GM23338 (cell line): ENCODE measurements at regions not wholly inside any gene's neighbourhood (a gene's known extent, or its start where the extent isn't known, plus 50 kb on each side); places are given as distances from the start of the nearest gene placed in this dataset.

ENCODE experiments used
- JUNB ChIP-seq: IDR thresholded peaks from one replicate; pipeline ENCODE4 v1.6.1; 2016; ENCODE audit warnings: antibody characterized with exemption; ENCODE audit not compliant: unreplicated experiment
- NANOG ChIP-seq: IDR thresholded peaks from 2 replicates; pipeline ENCODE4 v1.6.1; 2016; ENCODE audit warnings: antibody characterized with exemption, borderline replicate concordance
- POLR2AphosphoS5 ChIP-seq: IDR thresholded peaks from 2 replicates; pipeline ENCODE4 v1.6.1; 2016; ENCODE audit warnings: antibody characterized with exemption, low read depth
- STAT1 ChIP-seq: IDR thresholded peaks from one replicate; pipeline ENCODE4 v1.6.1; 2016; ENCODE audit warnings: antibody characterized with exemption; ENCODE audit not compliant: unreplicated experiment
- ZNF331 ChIP-seq: fragments of 250-450 bp; sonication (Bioruptor Pico); IDR thresholded peaks from 2 replicates; pipeline ENCODE4 v1.5.0; 2020; ENCODE audit warnings: low read depth, mild to moderate bottlenecking, moderate library complexity
- TF ChIP-seq, protein P1 (sequence below): fragments of 250-450 bp; sonication (Bioruptor Pico); IDR thresholded peaks from 2 replicates; pipeline ENCODE4 v1.5.0; 2020; ENCODE audit warnings: mild to moderate bottlenecking, moderate library complexity
- TF ChIP-seq, protein P2 (sequence below): IDR thresholded peaks from one replicate; pipeline ENCODE4 v1.6.1; 2018; ENCODE audit warnings: antibody characterized with exemption; ENCODE audit not compliant: unreplicated experiment

DNA sequence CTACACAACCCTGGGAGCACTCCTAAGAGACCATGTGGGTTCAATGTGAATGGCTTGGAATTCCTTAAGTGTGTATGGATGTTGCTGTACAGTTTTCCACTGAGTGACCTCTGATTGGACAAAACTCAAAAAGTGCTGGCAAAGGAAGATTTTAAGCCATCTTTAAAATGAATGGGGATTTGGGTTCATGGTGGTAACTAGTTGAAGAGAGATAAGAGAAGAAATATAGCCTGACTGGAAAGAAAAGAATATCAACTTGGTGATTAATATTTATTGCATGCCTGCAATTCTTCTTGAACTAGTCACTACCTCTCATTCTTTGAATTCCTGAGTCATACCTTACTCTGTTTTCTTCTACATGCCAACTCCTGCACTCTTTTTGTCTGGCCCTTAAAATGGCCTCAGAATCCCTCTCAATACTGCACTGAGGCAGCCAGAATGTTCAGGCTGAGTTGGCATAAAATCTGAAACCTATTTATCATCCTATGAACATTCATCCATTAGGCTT, 124.7 kb downstream of the RPL22L1 start (continued):
- TF ChIP-seq, protein P1, sequence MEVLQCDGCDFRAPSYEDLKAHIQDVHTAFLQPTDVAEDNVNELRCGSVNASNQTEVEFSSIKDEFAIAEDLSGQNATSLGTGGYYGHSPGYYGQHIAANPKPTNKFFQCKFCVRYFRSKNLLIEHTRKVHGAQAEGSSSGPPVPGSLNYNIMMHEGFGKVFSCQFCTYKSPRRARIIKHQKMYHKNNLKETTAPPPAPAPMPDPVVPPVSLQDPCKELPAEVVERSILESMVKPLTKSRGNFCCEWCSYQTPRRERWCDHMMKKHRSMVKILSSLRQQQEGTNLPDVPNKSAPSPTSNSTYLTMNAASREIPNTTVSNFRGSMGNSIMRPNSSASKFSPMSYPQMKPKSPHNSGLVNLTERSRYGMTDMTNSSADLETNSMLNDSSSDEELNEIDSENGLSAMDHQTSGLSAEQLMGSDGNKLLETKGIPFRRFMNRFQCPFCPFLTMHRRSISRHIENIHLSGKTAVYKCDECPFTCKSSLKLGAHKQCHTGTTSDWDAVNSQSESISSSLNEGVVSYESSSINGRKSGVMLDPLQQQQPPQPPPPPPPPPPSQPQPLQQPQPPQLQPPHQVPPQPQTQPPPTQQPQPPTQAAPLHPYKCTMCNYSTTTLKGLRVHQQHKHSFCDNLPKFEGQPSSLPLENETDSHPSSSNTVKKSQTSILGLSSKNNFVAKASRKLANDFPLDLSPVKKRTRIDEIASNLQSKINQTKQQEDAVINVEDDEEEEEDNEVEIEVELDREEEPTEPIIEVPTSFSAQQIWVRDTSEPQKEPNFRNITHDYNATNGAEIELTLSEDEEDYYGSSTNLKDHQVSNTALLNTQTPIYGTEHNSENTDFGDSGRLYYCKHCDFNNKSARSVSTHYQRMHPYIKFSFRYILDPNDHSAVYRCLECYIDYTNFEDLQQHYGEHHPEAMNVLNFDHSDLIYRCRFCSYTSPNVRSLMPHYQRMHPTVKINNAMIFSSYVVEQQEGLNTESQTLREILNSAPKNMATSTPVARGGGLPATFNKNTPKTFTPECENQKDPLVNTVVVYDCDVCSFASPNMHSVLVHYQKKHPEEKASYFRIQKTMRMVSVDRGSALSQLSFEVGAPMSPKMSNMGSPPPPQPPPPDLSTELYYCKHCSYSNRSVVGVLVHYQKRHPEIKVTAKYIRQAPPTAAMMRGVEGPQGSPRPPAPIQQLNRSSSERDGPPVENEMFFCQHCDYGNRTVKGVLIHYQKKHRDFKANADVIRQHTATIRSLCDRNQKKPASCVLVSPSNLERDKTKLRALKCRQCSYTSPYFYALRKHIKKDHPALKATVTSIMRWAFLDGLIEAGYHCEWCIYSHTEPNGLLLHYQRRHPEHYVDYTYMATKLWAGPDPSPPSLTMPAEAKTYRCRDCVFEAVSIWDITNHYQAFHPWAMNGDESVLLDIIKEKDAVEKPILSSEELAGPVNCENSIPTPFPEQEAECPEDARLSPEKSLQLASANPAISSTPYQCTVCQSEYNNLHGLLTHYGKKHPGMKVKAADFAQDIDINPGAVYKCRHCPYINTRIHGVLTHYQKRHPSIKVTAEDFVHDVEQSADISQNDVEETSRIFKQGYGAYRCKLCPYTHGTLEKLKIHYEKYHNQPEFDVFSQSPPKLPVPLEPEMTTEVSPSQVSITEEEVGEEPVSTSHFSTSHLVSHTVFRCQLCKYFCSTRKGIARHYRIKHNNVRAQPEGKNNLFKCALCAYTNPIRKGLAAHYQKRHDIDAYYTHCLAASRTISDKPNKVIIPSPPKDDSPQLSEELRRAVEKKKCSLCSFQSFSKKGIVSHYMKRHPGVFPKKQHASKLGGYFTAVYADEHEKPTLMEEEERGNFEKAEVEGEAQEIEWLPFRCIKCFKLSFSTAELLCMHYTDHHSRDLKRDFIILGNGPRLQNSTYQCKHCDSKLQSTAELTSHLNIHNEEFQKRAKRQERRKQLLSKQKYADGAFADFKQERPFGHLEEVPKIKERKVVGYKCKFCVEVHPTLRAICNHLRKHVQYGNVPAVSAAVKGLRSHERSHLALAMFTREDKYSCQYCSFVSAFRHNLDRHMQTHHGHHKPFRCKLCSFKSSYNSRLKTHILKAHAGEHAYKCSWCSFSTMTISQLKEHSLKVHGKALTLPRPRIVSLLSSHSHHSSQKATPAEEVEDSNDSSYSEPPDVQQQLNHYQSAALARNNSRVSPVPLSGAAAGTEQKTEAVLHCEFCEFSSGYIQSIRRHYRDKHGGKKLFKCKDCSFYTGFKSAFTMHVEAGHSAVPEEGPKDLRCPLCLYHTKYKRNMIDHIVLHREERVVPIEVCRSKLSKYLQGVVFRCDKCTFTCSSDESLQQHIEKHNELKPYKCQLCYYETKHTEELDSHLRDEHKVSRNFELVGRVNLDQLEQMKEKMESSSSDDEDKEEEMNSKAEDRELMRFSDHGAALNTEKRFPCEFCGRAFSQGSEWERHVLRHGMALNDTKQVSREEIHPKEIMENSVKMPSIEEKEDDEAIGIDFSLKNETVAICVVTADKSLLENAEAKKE (CRISPR knock-in tag): no peak
- no peak for TF ChIP-seq STAT1
- no peak for TF ChIP-seq ZNF331 (CRISPR knock-in tag)
- TF ChIP-seq, protein P2, sequence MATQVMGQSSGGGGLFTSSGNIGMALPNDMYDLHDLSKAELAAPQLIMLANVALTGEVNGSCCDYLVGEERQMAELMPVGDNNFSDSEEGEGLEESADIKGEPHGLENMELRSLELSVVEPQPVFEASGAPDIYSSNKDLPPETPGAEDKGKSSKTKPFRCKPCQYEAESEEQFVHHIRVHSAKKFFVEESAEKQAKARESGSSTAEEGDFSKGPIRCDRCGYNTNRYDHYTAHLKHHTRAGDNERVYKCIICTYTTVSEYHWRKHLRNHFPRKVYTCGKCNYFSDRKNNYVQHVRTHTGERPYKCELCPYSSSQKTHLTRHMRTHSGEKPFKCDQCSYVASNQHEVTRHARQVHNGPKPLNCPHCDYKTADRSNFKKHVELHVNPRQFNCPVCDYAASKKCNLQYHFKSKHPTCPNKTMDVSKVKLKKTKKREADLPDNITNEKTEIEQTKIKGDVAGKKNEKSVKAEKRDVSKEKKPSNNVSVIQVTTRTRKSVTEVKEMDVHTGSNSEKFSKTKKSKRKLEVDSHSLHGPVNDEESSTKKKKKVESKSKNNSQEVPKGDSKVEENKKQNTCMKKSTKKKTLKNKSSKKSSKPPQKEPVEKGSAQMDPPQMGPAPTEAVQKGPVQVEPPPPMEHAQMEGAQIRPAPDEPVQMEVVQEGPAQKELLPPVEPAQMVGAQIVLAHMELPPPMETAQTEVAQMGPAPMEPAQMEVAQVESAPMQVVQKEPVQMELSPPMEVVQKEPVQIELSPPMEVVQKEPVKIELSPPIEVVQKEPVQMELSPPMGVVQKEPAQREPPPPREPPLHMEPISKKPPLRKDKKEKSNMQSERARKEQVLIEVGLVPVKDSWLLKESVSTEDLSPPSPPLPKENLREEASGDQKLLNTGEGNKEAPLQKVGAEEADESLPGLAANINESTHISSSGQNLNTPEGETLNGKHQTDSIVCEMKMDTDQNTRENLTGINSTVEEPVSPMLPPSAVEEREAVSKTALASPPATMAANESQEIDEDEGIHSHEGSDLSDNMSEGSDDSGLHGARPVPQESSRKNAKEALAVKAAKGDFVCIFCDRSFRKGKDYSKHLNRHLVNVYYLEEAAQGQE: no peak
- no peak for TF ChIP-seq POLR2AphosphoS5
- no peak for TF ChIP-seq NANOG
- no peak for TF ChIP-seq JUNB
